LHCN-M2 (cell line): ENCODE measurements at regions not wholly inside any gene's neighbourhood (a gene's known extent, or its start where the extent isn't known, plus 50 kb on each side); places are given as distances from the start of the nearest gene placed in this dataset.
"Not testable (repeated sequence)": the region's sequence is repeated elsewhere in the genome, so short reads cannot be mapped to it uniquely, and the experiment has no call there.

Experiments
- DNase-seq: peaks from one replicate; pipeline ENCODE4 v3.0.0-alpha.2; 2012; ENCODE audit warnings: low read depth

DNA sequence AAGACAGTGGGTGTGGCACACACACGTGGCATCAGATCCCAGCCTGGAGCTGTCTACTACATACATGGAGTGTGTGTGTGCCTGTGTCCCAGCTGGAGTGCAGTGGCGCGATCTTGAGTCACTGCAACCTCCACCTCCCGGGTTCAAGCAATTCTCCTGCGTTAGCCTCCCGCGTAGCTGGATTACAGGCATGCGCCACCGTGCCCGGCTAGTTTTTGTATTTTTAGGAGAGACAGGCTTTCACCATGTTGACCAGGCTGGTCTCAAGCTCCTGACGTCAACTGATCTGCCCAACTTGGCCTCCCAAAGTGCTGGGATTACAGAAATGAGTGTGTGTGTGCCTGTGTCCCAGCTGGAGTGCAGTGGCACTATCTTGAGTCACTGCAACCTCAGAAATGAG is 108.8 kb downstream of the IL12A start:
- peak; percentile 5 for DNase-seq

DNA sequence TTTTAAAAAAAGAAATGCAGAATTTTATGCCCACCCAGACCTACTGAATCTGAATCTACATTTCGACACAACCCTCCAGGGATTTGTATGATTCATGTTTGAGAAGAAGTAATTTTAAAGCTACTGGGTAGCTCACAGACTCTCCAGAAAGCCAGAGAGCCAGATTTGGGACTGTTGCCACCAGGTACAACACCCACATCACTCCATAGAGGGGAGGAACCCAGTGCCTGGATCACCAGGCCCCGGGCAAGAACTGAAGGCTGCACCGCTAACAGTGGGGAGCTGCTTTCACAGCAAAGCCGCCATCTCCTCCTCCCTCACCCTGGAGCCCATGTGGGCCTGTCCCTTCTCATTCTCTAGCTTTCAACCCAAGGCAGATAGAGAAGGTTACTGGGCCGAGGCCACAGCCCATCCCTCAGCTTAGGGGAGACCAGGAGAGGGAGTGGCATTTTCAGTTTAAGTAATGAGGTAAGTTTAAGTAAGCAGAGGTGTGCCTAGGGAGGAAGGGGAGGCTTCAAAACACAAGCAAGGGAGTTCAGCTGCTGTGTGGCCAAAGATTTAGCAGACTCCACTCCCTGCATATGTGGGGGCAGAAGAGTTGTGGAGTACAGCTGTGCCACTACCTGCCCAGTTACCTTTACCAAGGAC is 109.8 kb downstream of the IL12A start:
- DNase-seq: peak; percentile 17

DNA sequence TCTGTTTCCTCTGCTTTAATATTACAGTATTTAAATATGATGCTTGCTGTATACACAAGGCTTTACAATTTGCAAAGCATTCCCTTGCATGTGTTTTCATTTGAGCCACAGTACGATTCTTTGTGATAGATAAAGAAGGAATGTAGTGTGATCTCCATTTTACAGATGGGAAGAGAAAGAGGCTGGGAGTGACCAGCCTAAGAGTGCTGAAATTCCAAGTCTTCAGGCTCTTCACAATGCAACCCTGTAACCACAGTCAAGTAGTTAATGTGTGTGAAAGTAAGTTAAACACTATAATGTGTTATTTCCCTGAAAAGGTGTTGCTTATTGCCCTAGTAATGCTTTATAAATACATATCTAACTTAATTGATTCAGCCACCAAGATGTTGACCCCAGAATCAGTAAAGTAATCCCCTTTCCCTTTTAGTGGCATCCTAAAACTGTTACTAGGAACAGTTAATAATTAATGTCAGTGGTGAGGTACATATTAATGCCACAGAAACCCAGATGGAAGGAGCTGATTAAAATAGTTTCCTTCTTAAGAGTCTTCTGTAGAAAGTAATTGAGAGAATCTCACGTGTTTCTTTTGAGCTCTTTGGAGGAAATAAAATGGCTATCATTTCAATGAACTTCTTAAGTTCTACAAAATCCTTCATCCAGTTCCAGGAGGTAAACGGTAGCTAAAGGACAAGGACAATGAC is 110.4 kb downstream of the IL12A start:
- DNase-seq: no peak

DNA sequence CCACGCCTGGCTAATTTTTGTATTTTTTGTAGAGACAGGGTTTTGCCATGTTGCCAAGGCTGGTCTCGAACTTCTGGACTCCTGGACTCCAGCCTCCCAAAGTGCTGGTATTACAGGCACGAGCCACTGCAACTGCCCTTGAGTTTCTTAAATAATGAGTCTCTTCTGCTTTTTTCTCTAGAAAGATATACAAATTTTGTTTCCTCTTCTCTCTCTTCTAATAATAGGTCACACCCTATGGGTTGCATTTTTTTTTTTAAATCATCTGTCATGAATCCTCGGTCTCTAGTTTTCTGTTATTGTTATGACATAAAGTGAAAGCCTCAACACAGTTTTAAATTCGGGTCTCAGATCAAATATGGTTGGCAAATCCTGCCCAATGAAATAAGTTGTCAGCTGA is 111.2 kb downstream of the IL12A start:
- no peak for DNase-seq

DNA sequence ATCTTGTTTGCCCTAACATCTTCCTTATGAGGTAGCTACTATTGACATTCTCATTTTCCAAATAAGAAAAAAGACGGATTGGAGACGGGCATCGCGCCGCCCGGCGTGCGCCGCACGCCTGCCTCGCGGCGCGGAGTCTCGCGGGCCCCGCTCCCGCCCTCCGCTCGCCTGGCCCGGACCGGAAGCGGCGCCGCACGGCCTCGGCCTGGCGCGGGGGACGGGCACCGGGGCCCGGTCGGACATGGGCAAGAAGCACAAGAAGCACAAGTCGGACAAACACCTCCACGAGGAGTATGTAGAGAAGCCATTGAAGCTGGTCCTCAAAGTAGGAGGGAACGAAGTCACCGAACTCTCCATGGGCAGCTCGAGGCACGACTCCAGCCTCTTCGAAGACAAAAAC is 112.0 kb downstream of the IL12A start:
- no peak for DNase-seq

DNA sequence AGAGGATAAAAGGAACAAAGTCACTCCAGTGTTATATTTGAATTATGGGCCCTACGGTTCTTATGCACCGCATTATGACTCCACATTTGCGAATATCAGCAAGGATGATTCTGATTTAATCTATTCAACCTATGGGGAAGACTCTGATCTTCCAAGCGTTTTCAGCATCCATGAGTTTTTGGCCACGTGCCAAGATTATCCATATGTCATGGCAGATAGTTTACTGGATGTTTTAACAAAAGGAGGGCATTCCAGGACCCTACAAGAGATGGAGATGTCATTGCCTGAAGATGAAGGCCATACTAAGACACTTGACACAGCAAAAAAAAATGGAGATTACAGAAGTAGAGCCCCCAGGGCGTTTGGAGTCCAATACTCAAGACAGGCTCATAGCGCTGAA is 113.4 kb downstream of the IL12A start:
- not testable (repeated sequence) for DNase-seq

DNA sequence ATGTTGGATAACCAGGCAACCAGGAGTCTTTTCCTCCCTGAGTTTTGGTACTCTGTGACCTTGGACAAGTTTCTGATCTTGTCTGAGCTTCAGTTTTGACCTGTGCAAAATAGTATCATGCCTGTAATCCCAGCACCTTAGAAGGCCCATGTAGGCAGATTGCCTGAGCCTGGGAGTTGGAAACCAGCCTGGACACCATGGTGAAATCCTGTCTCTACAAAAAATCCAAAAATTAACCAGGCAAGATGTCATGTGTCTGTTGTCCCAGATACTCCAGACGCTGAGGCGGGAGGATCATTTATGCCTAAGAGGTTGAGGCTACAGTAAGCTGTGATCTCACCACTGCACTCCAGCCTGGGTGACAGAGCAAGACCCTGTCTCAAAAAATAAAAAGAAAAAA is 114.8 kb downstream of the IL12A start:
- DNase-seq: no peak

DNA sequence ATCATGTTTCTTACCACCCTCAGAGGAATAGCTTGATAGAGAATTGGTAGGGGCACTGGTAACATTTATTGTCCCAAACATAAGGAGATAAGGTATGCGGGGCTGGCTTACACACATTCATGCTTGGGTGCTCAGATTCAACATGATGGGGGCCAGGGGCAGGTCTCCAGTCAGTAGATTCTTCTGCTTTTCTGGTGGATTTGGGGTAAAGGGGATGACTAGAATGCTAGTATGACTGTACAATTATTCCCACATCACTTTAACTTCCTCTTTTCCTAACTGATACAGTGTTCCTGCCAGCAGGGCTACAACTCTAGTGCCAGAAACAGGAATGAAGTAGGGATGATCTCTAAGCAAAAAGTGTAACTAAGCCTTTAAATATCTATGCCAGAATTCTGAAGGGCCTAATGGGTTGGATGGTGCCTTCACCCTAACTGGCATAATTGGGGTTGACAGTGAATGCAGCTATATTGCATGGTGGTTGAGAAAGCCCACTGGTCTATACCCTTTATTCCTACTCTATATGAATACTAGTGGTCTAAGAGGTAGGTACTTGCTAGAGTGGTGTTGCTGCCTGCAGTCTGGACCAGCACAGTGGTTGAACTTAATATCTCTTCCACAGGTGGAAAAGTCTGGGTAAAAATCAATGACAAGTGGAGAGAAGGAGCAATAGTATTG is 117.4 kb downstream of the IL12A start:
- no peak for DNase-seq

DNA sequence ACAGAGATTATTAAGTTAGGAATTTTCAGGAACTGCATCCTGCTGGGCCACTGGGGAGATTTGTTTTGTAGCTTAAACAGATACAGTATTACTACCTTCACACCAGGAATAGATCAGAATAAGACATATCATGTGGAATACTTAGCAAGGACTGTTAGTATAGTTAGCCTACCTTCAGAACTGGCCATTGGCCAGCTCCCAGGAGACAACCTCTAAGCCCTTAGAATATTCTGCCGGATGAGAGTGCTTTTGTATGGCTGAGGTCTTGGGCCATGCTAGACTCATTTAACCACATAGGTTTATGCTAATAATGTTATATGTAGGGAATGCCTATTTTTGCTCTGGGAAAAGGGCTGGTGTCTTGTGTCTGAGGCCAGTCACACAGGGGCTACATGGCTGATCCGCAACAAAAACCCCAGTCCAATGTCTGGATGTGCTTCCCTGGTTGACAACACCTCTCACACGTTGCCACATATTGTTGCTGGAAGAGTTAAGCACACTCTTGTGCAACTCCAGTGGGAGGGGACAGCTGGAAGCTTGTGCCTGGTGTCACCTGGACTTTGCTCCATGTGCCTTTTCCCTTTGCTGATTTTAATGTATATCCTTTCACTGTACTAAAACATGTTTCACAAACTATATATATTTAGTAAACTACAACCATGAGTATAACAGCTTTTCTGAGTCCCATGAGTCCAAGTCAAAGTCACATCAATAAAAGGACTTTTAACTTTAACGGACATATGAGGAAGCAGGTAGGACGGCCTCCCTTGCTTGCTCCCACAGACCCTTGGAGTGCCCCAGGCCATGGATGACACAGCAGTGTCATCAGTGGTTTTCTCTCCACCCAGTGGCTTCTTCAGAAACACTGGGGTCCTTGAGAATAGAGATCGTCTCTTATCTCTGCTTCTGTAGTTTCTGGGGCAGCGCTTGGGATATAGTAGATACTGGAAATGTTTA is 118.0 kb upstream of the C3orf80 start:
- no peak for DNase-seq

DNA sequence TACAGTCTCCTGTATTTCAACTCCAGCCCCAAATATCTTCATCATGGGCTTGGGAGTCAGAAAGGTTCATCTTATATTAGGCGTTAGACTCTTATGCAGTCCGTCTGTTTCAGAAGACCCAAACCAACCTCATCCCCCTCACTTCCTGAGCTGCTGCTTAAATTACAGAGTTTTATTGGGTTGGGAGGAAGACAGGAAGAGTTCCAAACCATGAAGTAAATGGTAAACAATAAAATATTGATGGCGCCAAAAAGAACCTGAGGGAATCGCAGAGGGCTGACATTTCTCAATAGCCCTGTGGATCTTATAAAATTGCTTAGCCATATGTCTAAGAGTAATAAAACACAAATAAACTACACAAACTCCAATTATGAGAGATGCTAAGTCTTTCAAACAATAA is 116.9 kb upstream of the C3orf80 start:
- no peak for DNase-seq

DNA sequence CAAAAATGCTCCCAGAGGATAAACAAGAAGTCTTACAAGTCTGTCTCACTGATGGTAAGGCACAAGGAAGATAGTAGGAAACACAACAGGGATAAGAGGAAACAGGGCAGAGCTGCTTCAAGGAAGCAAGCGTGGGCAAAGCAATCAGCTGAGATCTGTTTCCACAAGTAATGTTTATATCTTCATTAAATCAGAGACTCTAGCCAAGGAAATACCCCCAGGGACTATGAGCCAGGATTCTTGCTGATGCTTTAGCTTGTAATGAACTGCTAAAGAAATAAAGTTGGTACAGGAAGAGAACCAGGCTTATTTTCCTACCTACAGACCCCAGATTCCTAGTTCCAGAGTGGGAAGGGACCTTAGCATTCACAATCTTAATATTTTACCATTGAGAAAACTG is 112.7 kb upstream of the C3orf80 start:
- no peak for DNase-seq

DNA sequence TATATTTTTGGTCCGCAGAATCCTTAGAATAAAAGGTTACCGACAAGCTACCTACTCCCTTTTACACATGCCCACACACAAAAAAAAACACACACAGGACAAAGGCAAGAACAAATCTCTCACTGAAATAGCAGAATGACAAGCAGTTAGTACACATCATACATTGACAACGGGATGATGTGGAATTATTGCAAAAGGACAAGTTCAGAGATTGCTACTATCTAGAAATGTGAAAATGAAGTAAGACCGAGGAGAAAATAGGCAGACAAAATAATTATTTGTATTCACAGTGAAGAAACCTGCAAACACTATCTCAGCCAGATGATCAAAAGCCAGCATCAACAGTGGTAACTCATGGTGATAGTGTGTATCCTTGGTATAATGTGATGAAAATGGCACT is 112.2 kb upstream of the C3orf80 start:
- no peak for DNase-seq

DNA sequence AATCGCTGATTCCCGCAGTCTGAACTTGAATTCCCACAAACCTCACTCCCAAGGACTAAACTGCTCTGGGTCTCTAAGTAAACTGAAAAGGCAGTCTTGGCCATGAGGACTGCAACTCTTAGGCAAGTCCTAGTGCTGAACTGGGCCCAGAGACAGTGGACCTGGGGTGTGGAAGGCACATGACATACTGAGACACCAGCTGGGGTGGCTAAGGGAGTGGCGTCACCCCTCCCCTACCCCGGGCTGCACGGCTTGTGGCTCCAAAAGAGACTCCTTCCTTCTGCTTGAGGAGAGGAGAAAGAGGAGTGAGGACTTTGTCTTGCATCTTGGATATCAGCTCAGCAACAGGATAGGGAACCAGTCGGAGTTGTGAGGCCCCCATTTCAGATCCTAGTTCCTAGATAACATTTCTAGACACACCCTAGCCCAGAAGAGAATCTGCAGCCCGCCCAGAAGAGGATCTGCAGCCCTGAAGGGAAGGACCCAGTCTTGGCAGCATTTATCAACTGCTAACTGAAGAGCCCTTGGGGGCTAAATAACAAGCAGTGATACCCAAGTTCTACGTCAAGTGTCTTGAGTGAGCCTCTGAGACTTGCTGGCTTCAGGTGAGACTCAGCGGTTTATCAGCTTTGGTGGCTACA is 110.7 kb upstream of the C3orf80 start:
- DNase-seq: no peak

DNA sequence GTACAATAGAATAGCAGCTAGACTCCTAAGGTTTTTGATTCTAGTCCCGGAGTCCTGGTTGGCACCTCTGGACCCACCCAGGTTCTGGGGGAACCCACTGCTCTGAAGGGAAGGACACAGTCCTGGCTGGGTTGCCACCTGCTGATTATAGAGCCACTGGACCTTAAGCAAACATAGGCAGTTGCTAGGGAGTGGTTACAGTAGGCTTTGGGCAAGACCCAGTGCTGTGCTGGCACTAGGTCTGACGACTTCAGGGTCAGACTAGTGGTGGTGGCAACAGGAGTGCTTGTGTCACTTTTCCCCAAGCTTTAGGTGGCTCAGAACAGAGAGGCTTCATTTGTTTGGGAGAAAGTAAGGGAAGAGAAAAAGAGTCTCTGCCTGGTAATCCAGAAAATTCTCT is 109.8 kb upstream of the C3orf80 start:
- DNase-seq: no peak

DNA sequence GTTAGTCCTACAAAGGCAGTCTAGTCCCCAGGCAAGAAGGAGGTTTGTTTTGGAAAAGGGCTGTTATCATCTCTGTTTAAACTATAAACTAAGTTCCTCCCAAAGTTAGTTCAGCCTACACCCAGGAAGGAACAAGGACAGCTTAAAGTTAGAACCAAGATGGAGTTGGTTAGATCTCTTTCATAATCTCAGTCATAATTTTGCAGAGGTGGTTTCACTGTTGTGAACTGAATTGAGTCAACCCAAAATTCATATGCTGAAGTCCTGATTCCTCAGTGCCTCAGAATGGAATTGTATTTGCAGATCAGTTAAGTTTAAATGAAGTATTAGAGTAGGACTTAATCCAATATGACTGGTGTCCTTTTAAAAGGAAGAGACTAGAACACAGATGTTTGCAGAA is 101.0 kb upstream of the C3orf80 start:
- no peak for DNase-seq

DNA sequence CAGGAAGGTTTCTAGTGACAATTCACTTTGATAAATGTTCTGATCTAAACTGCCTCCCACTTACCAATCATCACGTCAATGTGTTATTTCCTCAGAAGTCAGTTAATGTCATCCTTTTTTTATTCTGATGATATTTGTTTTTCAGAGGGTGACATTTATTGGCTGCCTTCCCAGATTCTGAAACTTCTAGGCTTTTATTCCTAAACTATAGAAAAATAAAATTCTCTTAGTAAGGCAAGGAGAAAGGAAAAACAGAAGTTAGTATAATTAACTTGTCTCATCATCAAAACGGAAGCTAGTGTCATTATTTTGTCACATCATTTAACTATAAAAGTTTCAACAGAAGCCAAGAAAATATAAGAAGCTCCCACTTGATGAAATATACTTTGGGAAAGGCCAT is 100.0 kb upstream of the C3orf80 start:
- no peak for DNase-seq

DNA sequence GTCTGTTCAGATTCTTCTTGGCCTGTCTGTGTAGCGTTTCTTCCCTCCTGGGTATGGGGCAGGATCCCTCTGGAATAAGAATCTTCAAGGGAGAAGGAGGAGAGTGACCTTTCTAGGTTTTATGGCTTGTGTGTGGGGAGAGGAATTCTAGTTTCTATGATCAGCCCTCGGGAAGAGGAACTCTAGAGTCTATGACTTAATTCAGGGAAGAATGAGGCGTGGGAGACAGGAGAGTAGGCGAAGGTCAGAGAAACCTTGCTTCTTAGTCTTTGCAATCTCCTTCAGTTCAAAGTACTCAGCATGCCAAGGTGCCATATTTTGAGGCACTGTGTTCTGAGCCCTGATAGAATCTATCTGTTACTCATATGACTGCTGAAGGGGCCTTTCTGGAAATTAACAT is 99.2 kb upstream of the C3orf80 start:
- DNase-seq: no peak

DNA sequence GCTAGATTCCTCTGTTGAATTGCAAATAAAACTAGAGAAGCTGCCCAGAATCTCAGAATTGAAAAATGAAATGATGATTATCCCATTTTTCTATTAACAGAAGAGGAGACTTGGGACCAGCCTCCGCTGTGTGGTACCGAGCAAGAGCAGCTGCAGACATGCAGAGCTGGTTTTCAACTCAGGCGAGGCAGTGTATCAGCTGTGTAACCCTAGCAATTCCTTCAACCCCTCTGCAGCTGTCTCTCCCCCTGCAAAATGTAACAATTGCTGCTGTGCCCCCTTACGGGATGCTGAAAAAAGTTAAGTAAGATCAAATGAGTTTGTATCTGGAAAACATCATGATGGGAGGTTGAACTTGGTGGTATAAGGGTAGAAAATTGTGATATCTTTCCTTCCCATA is 98.5 kb upstream of the C3orf80 start:
- peak; percentile 30 for DNase-seq

DNA sequence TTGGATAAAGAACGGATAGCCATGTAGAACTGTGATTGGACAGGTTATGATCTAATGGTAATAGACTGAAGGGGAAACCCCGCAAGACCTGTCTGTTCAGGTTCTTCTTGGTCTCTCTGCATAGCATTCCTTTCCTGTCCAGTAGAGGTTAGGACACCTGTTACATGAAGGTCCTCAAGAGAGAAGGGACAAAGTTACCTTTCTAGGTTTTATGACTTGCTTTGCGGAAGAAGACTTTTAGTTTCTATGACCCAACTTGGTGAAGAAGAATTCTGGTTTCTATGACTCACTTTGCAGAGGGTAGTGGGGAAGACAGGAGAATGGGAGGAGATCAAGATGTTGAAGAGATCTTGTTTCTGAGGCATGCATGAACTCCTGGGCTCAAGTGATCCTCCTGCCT is 97.9 kb upstream of the C3orf80 start:
- no peak for DNase-seq

DNA sequence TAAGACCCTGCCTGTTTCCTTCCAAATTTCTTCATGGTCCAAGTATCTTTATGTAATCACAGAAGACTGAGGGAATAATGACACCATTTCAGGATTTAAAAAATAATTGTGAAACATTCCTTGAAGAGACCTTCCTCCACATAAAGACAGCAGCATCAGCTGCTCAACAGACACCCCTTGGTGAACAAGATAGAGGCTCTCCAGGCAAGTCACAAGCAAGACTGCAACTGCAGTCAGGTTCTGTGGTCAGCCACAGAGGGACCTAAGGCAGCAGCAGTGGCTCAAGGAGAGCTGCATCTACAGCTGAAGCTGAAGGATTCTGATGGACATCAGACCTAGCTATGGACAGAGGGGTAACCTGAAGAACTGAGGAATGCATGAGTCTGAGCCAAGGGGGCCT is 97.2 kb upstream of the C3orf80 start:
- peak; percentile 14 for DNase-seq

DNA sequence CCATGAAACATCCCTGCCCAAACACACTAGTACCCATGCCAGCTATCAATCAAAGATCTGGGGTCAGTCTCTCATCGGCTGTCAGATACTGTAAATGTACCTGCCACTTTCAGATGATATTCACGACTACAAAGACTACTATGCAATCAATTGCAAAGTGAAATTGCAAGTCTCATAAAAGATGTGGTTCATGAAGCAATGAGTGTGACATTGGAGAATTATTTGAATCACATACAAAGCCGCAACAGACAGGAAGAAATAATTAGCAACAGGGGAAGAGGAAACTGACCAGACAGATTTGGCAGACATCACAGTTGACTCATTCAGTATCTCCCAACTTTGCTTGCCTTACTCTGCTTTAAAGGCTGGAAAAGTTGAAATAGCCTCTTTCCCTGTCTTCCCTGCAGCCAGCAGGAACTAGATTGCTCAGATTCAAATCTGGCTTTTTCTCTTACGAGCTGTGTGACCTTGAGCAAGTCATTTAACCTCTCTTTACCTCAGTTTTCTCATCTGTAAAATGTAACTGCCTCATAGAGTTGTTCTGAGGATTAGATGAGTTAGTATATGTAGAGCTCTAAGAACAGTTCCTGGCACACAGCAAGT is 95.7 kb upstream of the C3orf80 start:
- DNase-seq: peak; percentile 94
